ENCODE measurements at regions not wholly inside any gene's neighbourhood (a gene's known extent, or its start where the extent isn't known, plus 50 kb on each side); places are given as distances from the start of the nearest gene placed in this dataset.

GRCh38 chr12:16789204-16789790 lies 183.3 kb upstream of the LMO3 start:
- H3K9ac ChIP-seq (ENCODE audit: low read length) = no peak overlapping the region
- no peaks in the 10 kb centered on the region for H4K20me1 ChIP-seq (ENCODE audit: insufficient read depth)
- H3K27ac ChIP-seq (ENCODE audit: low read length) = no peak overlapping the region
- no peaks in the 10 kb centered on the region for H3K9me3 ChIP-seq (ENCODE audit: low read length)
- H3K4me2 ChIP-seq (ENCODE audit: low read length) = no peak overlapping the region
- H2AFZ ChIP-seq (ENCODE audit: low read depth, low read length) = no peak overlapping the region
- no peaks in the 10 kb centered on the region for H3K36me3 ChIP-seq (ENCODE audit: insufficient read depth, low read length)
- no peak overlapping the region for H3K4me3 ChIP-seq (ENCODE audit: low read length)
- no peaks in the 10 kb centered on the region for H3K9me2 ChIP-seq (ENCODE audit: insufficient read depth, low read length)
- TF ChIP-seq EZH2 (IDR thresholded peaks at IDR 0.05; ENCODE audit: borderline replicate concordance, insufficient read depth, low read length, poor library complexity, severe bottlenecking) (no peak), REST (IDR thresholded peaks at IDR 0.05; ENCODE audit: borderline replicate concordance) (no peak), SMC3 (conservative IDR thresholded peaks at IDR 0.05; ENCODE audit: poor library complexity) (no peak), EP300 (conservative IDR thresholded peaks at IDR 0.05; ENCODE audit: poor library complexity, severe bottlenecking) (no peak), MXI1 (conservative IDR thresholded peaks at IDR 0.05; ENCODE audit: poor library complexity, severe bottlenecking) (no peak), POLR2AphosphoS5 (IDR thresholded peaks at IDR 0.05) (no peak), CTCF (IDR thresholded peaks at IDR 0.05; ENCODE audit: poor library complexity, severe bottlenecking) (no peak), TAF1 (IDR thresholded peaks at IDR 0.05; ENCODE audit: low read depth) (no peak), RAD21 (conservative IDR thresholded peaks at IDR 0.05) (no peak)
- H3F3A ChIP-seq (ENCODE audit: insufficient read depth, low read length, poor library complexity, severe bottlenecking) = no peaks in the 10 kb centered on the region
- no peaks in the 10 kb centered on the region for H3K27me3 ChIP-seq (ENCODE audit: insufficient read depth, low read depth, low read length)
- no peaks in the 10 kb centered on the region for H3K79me2 ChIP-seq (replicated peaks; ENCODE audit: insufficient read depth, low read length)

- Histone ChIP-seq H3K4me2 (ENCODE audit: low read length) (no peak overlapping the region), H3K9me3 (ENCODE audit: low read length) (no peaks in the 10 kb centered on the region), H3K27me3 (ENCODE audit: insufficient read depth, low read depth, low read length) (no peaks in the 10 kb centered on the region), H3F3A (ENCODE audit: insufficient read depth, low read length, poor library complexity, severe bottlenecking) (no peaks in the 10 kb centered on the region), H3K9ac (ENCODE audit: low read length) (no peak overlapping the region), H2AFZ (ENCODE audit: low read depth, low read length) (no peak overlapping the region), H4K20me1 (ENCODE audit: insufficient read depth) (no peaks in the 10 kb centered on the region), H3K79me2 (replicated peaks; ENCODE audit: insufficient read depth, low read length) (no peaks in the 10 kb centered on the region), H3K27ac (ENCODE audit: low read length) (no peak overlapping the region), H3K9me2 (ENCODE audit: insufficient read depth, low read length) (no peaks in the 10 kb centered on the region), H3K36me3 (ENCODE audit: insufficient read depth, low read length) (no peaks in the 10 kb centered on the region), H3K4me3 (ENCODE audit: low read length) (no peak overlapping the region)
- TF ChIP-seq RAD21 (conservative IDR thresholded peaks at IDR 0.05) (no peak), SMC3 (conservative IDR thresholded peaks at IDR 0.05; ENCODE audit: poor library complexity) (no peak)
Observed at GRCh38 chr12:16788506-16789203, 182.7 kb upstream of the LMO3 start.

Data from neural cell (in vitro differentiated cells).